Fibroblast of lung (primary cell): ENCODE measurements at regions not wholly inside any gene's neighbourhood (a gene's known extent, or its start where the extent isn't known, plus 50 kb on each side); places are given as distances from the start of the nearest gene placed in this dataset.

Source experiments
- DNase-seq, 2 donors: peaks; one replicate each; pipeline versions ENCODE4 v3.0.0 to v3.0.0-alpha.2; 2010; ENCODE audit warnings: low read depth in 2 of 2
- H2AFZ ChIP-seq: 2 replicates; pipeline ENCODE4 v1.5.1; 2012; ENCODE audit warnings: low read length, control low read depth, inconsistent platforms
- H3K27ac ChIP-seq: 2 replicates; pipeline ENCODE4 v1.5.1; 2011; ENCODE audit warnings: low read length, control low read depth; ENCODE audit not compliant: insufficient read depth
- H3K27me3 ChIP-seq: 2 replicates; pipeline ENCODE4 v1.5.1; 2011; ENCODE audit warnings: mild to moderate bottlenecking, low read length; ENCODE audit not compliant: control insufficient read depth, insufficient read depth
- H3K36me3 ChIP-seq: 2 replicates; pipeline ENCODE4 v1.5.1; 2011; ENCODE audit warnings: low read length; ENCODE audit not compliant: control insufficient read depth, insufficient read depth
- H3K4me1 ChIP-seq: 2 replicates; pipeline ENCODE4 v1.5.1; 2011; ENCODE audit warnings: low read length; ENCODE audit not compliant: control insufficient read depth, insufficient read depth; ENCODE audit errors: extremely low read depth
- H3K4me2 ChIP-seq: 2 replicates; pipeline ENCODE4 v1.5.1; 2011; ENCODE audit warnings: low read length, control low read depth; ENCODE audit not compliant: insufficient read depth; ENCODE audit errors: extremely low read depth
- H3K4me3 ChIP-seq, 4 experiments: fragments of 200-600 bp in 1 of 4; sonication (generic) in 1 of 4; replicated peaks in 1 of 4; 2 replicates each; pipeline ENCODE4 v1.5.1; 2011 to 2016; ENCODE audit warnings: low read length in 4 of 4, low read depth in 3 of 4, mild to moderate bottlenecking in 3 of 4, control low read depth in 2 of 4, inconsistent platforms in 1 of 4, mixed read lengths in 1 of 4; ENCODE audit not compliant: insufficient read depth in 1 of 4; ENCODE audit errors: control extremely low read depth in 1 of 4
- H3K79me2 ChIP-seq: 2 replicates; pipeline ENCODE4 v1.5.1; 2012; ENCODE audit warnings: mild to moderate bottlenecking, low read length, inconsistent platforms; ENCODE audit not compliant: control insufficient read depth, insufficient read depth
- H3K9ac ChIP-seq: 2 replicates; pipeline ENCODE4 v1.5.1; 2011; ENCODE audit warnings: mild to moderate bottlenecking, low read length, control low read depth; ENCODE audit not compliant: insufficient read depth
- H3K9me3 ChIP-seq: 2 replicates; pipeline ENCODE4 v1.5.1; 2012; ENCODE audit warnings: low read depth, low read length; ENCODE audit not compliant: control insufficient read depth, insufficient read depth
- H4K20me1 ChIP-seq: 2 replicates; pipeline ENCODE4 v1.5.1; 2011; ENCODE audit warnings: low read length; ENCODE audit not compliant: control insufficient read depth, insufficient read depth; ENCODE audit errors: extremely low read depth
- CTCF ChIP-seq, 2 donors: IDR thresholded peaks in 1 of 2; conservative IDR thresholded peaks in 1 of 2; 1 replicate in 1 of 2; 2 replicates in 1 of 2; pipeline ENCODE4 v1.5.1; 2011 to 2012; ENCODE audit warnings: low read length in 2 of 2, control low read depth in 1 of 2, inconsistent platforms in 1 of 2, low read depth in 1 of 2, mild to moderate bottlenecking in 1 of 2
- EZH2 ChIP-seq: IDR thresholded peaks from 2 replicates; pipeline ENCODE4 v1.5.1; 2012; ENCODE audit warnings: low read length, control low read depth, mild to moderate bottlenecking; ENCODE audit errors: missing control alignments

- no peaks in the 10 kb centered on the region for H3K36me3 ChIP-seq
- no peak overlapping the region for H3K4me2 ChIP-seq
- no peaks in the 10 kb centered on the region for H3K4me1 ChIP-seq
- no peak overlapping the region for H3K4me3 ChIP-seq
- H4K20me1 ChIP-seq = no peaks in the 10 kb centered on the region
- no peak for TF ChIP-seq CTCF (conservative IDR thresholded peaks at IDR 0.05 in 1 of 2, IDR thresholded peaks at IDR 0.05 in 1 of 2; ENCODE audit: low read depth in 1 of 2, low read length in 2 of 2)
- no peak for TF ChIP-seq EZH2
- no peak overlapping the region for H2AFZ ChIP-seq
- DNase-seq = no peak
- no peaks in the 10 kb centered on the region for H3K9me3 ChIP-seq
- no peaks in the 10 kb centered on the region for H3K27me3 ChIP-seq
- H3K9ac ChIP-seq = no peak overlapping the region
- no peak overlapping the region for H3K27ac ChIP-seq
- H3K79me2 ChIP-seq = no peaks in the 10 kb centered on the region
Measured at GRCh38 chr15:93196135-93196670, 107.2 kb upstream of the RGMA start.

DNA sequence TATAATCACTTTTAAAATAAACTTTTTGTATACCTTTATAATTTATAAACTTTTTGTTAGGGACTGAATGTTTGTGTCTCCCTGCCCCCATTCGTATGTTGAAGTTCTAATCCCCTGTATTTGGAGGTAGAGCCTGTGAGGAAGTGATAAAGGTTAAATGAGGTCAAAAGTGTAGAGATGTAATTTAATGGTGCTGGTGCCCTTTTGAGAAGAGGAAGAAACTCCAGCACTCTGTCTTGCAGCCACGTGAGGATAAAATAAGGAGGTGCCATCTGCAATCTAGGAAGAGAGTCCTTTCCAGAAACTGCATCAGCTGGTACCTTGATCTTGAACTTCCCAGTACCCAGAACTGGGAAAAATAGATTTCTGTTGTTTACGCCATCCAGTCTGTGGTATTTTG lies 106.1 kb upstream of the RGMA start:
- H3K79me2 ChIP-seq = no peaks in the 10 kb centered on the region
- H3K27me3 ChIP-seq = no peaks in the 10 kb centered on the region
- no peak overlapping the region for H3K4me3 ChIP-seq
- TF ChIP-seq EZH2 = no peak
- no peak for TF ChIP-seq CTCF (conservative IDR thresholded peaks at IDR 0.05 in 1 of 2, IDR thresholded peaks at IDR 0.05 in 1 of 2; ENCODE audit: low read depth in 1 of 2, low read length in 2 of 2)
- H3K9ac ChIP-seq = no peak overlapping the region
- no peak overlapping the region for H3K27ac ChIP-seq
- H3K9me3 ChIP-seq = no peaks in the 10 kb centered on the region
- no peak overlapping the region for H2AFZ ChIP-seq
- DNase-seq = no peak
- H3K4me2 ChIP-seq = no peak overlapping the region
- H3K36me3 ChIP-seq = no peaks in the 10 kb centered on the region
- H3K4me1 ChIP-seq = no peaks in the 10 kb centered on the region
- no peaks in the 10 kb centered on the region for H4K20me1 ChIP-seq

DNA sequence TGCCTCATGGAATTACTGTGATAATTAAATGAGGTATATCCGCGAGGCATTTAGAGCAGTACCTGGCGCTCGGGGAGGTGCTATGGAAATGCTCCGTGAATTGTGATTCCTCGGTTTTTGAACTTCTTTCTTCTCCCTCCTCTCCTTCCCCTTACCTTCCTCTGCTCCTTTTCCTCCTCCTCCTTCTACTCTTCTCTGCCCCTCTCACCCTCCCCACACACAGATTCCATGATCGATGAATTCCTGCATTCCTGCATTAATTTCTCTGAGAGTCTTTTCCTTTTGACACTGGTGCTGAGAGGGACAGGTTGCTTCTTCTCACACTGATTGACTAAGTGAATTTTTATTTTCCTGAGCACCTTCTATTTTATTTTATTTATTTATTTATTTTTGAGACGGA lies 101.2 kb upstream of the RGMA start:
- H3K4me1 ChIP-seq = no peaks in the 10 kb centered on the region
- no peak overlapping the region for H3K9ac ChIP-seq
- no peaks in the 10 kb centered on the region for H3K27me3 ChIP-seq
- H3K4me3 ChIP-seq = no peak overlapping the region
- H3K36me3 ChIP-seq = no peaks in the 10 kb centered on the region
- H3K9me3 ChIP-seq = no peaks in the 10 kb centered on the region
- H4K20me1 ChIP-seq = no peaks in the 10 kb centered on the region
- H2AFZ ChIP-seq = no peak overlapping the region
- no peak for DNase-seq
- TF ChIP-seq CTCF (conservative IDR thresholded peaks at IDR 0.05 in 1 of 2, IDR thresholded peaks at IDR 0.05 in 1 of 2; ENCODE audit: low read depth in 1 of 2, low read length in 2 of 2) (no peak), EZH2 (no peak)
- H3K4me2 ChIP-seq = no peak overlapping the region
- H3K27ac ChIP-seq = no peak overlapping the region
- no peaks in the 10 kb centered on the region for H3K79me2 ChIP-seq
